Peyer's patch (tissue), 4 donors: ENCODE measurements at regions not wholly inside any gene's neighbourhood (a gene's known extent, or its start where the extent isn't known, plus 50 kb on each side); places are given as distances from the start of the nearest gene placed in this dataset.

ENCODE experiments used
- DNase-seq, 3 donors: peaks; one replicate each; pipeline ENCODE4 v3.0.0-alpha.2; 2017 to 2019
- H3K27ac ChIP-seq, 4 donors: fragments of 200-600 bp; sonication (generic); one replicate each; pipeline ENCODE4 v1.5.1; 2016 to 2019
- H3K27me3 ChIP-seq, 2 donors: fragments of 200-600 bp; sonication (generic); one replicate each; pipeline ENCODE4 v1.5.1; 2019
- H3K36me3 ChIP-seq, 3 donors: fragments of 200-600 bp; sonication (generic); one replicate each; pipeline ENCODE4 v1.5.1; 2016 to 2019
- H3K4me1 ChIP-seq, 4 donors: fragments of 200-600 bp; sonication (generic); one replicate each; pipeline ENCODE4 v1.5.1; 2016 to 2019
- H3K4me3 ChIP-seq, 4 donors: fragments of 200-600 bp; sonication (generic); 1 replicate in 3 of 4; 2 replicates in 1 of 4; pipeline ENCODE4 v1.5.1; 2016 to 2019; ENCODE audit warnings: mild to moderate bottlenecking in 1 of 4
- H3K9me3 ChIP-seq, 4 donors: fragments of 200-600 bp; sonication (generic); one replicate each; pipeline ENCODE4 v1.5.1; 2016 to 2019; ENCODE audit warnings: mild to moderate bottlenecking in 1 of 4
- POLR2A ChIP-seq, 2 donors: fragments of 450-650 bp; IDR thresholded peaks; one replicate each; pipeline ENCODE4 v1.5.1; 2017; ENCODE audit warnings: antibody characterized with exemption in 2 of 2, mild to moderate bottlenecking in 2 of 2, moderate library complexity in 2 of 2
- TF ChIP-seq, protein P1 (sequence below), 6 experiments: fragments of 450-650 bp in 4 of 6; fragments of 200-600 bp in 2 of 6; sonication (generic) in 1 of 6; IDR thresholded peaks; one replicate each; pipeline ENCODE4 v1.5.1; 2017 to 2019; ENCODE audit warnings: antibody characterized with exemption in 6 of 6, mild to moderate bottlenecking in 3 of 6, moderate library complexity in 1 of 6

- Histone ChIP-seq H3K27me3 (no peaks in the 10 kb centered on the region), H3K4me3 (no peak overlapping the region), H3K9me3 (no peaks in the 10 kb centered on the region), H3K4me1 (no peaks in the 10 kb centered on the region), H3K36me3 (no peaks in the 10 kb centered on the region), H3K27ac (no peak overlapping the region)
- DNase-seq: no peak
- no peak for TF ChIP-seq POLR2A (IDR thresholded peaks at IDR 0.05)
- TF ChIP-seq, protein P1, sequence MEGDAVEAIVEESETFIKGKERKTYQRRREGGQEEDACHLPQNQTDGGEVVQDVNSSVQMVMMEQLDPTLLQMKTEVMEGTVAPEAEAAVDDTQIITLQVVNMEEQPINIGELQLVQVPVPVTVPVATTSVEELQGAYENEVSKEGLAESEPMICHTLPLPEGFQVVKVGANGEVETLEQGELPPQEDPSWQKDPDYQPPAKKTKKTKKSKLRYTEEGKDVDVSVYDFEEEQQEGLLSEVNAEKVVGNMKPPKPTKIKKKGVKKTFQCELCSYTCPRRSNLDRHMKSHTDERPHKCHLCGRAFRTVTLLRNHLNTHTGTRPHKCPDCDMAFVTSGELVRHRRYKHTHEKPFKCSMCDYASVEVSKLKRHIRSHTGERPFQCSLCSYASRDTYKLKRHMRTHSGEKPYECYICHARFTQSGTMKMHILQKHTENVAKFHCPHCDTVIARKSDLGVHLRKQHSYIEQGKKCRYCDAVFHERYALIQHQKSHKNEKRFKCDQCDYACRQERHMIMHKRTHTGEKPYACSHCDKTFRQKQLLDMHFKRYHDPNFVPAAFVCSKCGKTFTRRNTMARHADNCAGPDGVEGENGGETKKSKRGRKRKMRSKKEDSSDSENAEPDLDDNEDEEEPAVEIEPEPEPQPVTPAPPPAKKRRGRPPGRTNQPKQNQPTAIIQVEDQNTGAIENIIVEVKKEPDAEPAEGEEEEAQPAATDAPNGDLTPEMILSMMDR (IDR thresholded peaks at IDR 0.05): no peak
Observed at GRCh38 chr13:112000888-112001287, 66.1 kb upstream of the SOX1 start.

- no peaks in the 10 kb centered on the region for H3K9me3 ChIP-seq
- TF ChIP-seq, protein P1 (IDR thresholded peaks at IDR 0.05): no peak
- no peak for TF ChIP-seq POLR2A (IDR thresholded peaks at IDR 0.05)
Observed at GRCh38 chr13:112001571-112001970, 65.4 kb upstream of the SOX1 start.

DNA sequence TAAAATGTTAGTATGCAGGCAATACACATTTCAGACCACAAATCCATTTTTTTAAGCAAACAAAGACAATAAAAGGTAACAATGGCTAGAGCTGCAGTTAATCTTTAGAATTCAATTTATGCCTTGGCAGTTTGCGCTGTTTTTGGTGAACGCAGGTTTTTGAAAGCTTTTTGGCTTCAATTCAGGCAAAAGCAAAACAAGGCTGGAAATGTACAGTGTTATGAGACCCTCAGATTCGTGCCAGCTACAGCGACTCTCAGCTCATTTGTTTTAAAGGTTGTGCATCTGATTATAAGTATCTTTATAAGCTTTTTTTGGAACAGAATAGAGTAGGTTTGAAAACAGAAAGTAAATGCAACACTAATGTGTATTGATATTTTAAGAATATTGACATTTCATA is 63.6 kb upstream of the SOX1 start:
- Histone ChIP-seq H3K4me1 (no peaks in the 10 kb centered on the region), H3K36me3 (no peaks in the 10 kb centered on the region), H3K27ac (no peak overlapping the region), H3K27me3 (no peaks in the 10 kb centered on the region), H3K9me3 (no peaks in the 10 kb centered on the region), H3K4me3 (no peak overlapping the region)
- DNase-seq: no peak
- TF ChIP-seq, protein P1 (IDR thresholded peaks at IDR 0.05): no peak
- TF ChIP-seq POLR2A (IDR thresholded peaks at IDR 0.05): no peak

More at GRCh38 chr13:112001571-112001970, 65.4 kb upstream of the SOX1 start:
- Histone ChIP-seq H3K27me3 (no peaks in the 10 kb centered on the region), H3K4me1 (no peaks in the 10 kb centered on the region), H3K4me3 (no peak overlapping the region), H3K36me3 (no peaks in the 10 kb centered on the region), H3K27ac (no peak overlapping the region)
- no peak for DNase-seq

DNA sequence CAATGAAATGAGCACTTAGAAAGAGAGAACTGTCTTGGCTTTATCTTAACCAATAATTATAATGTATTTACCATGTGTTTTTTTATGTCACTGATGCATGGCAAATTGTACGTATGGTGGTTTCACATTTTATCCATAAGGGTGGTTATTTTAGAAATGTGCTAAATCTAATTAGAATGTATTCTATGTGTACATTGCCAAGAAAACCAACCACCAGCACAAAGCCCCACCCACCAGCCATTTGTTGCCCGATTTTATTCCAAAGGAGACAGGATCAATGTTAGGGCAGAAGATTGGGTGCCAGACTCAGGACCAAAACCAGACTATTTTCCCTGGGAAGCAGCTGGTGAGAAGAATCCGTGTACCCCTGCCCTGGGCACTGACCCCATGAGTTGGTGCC is 63.0 kb upstream of the SOX1 start:
- no peak overlapping the region for H3K4me3 ChIP-seq
- H3K36me3 ChIP-seq: no peaks in the 10 kb centered on the region
- no peaks in the 10 kb centered on the region for H3K4me1 ChIP-seq
- no peaks in the 10 kb centered on the region for H3K27me3 ChIP-seq
- H3K27ac ChIP-seq: no peak overlapping the region
- no peaks in the 10 kb centered on the region for H3K9me3 ChIP-seq
- TF ChIP-seq POLR2A (IDR thresholded peaks at IDR 0.05): no peak
- TF ChIP-seq, protein P1 (IDR thresholded peaks at IDR 0.05): no peak
- no peak for DNase-seq

DNA sequence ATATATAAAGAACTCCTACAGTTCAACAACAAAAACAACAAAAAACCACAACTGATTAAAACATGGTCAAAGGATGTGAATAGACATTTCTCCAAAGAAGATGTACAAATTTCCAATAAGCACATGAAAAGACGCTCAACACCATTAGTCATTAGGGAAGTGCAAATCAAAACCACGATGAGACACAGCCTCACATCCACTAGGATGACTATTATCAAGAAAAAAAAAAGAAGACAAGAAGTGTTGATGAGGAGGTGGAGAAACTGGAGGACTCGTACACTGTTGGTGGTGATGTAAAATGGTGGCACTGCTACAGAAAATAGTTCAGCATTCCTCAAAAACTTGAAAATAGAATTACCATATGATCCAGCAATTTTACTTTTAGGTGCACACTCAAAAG is 61.0 kb upstream of the SOX1 start:
- DNase-seq: no peak
- H3K4me1 ChIP-seq: no peaks in the 10 kb centered on the region
- H3K9me3 ChIP-seq: peaks cover 0 to 3% (median 0%) of the 10 kb centered on the region in 4 donors
- no peak for TF ChIP-seq POLR2A (IDR thresholded peaks at IDR 0.05)
- TF ChIP-seq, protein P1 (IDR thresholded peaks at IDR 0.05): no peak
- H3K27me3 ChIP-seq: no peaks in the 10 kb centered on the region
- no peak overlapping the region for H3K27ac ChIP-seq
- no peak overlapping the region for H3K4me3 ChIP-seq
- no peaks in the 10 kb centered on the region for H3K36me3 ChIP-seq

DNA sequence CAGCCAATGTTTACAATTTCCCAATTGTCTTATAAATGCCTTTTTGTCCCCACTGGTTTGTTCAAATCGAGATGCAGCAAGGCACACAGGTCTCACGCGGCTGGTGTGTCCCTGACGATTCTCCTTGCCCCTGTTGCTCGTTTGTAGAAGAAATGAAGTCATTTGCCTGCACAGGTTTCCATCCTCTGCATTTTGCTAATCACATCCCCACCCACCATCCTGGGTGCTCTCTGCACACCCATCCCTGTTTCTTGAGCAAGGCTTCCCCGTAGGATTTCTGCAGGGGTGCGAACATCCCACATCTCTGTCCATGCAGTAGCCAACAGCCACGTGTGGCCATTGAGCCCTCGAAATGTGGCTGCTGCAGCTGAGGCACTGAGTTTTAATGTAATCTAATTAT is 59.8 kb upstream of the SOX1 start:
- peaks cover 0 to 5% (median 0%) of the 10 kb centered on the region in 4 donors for H3K9me3 ChIP-seq
- no peaks in the 10 kb centered on the region for H3K27me3 ChIP-seq
- no peak overlapping the region for H3K27ac ChIP-seq
- no peaks in the 10 kb centered on the region for H3K36me3 ChIP-seq
- DNase-seq: no peak
- no peak for TF ChIP-seq POLR2A (IDR thresholded peaks at IDR 0.05)
- TF ChIP-seq, protein P1 (IDR thresholded peaks at IDR 0.05): no peak
- H3K4me3 ChIP-seq: no peak overlapping the region
- H3K4me1 ChIP-seq: no peaks in the 10 kb centered on the region
